ENCODE measurements at regions not wholly inside any gene's neighbourhood (a gene's known extent, or its start where the extent isn't known, plus 50 kb on each side); places are given as distances from the start of the nearest gene placed in this dataset.

GRCh38 chr1:178028841-178029481 lies 59.1 kb upstream of the SEC16B start:
- TF ChIP-seq CTCF (IDR thresholded peaks at IDR 0.05; ENCODE audit: insufficient read depth, low read length, poor library complexity, severe bottlenecking): no peak
- no peaks in the 10 kb centered on the region for H3K36me3 ChIP-seq (ENCODE audit: control insufficient read depth, insufficient read depth, low read length)
- no peak overlapping the region for H3K4me3 ChIP-seq (ENCODE audit: low read depth, low read length)
- H3K27me3 ChIP-seq (ENCODE audit: control insufficient read depth, insufficient read depth, low read length): no peaks in the 10 kb centered on the region
- DNase-seq (ENCODE audit: low read depth): no peak

- no peak for DNase-seq (ENCODE audit: low read depth)
- TF ChIP-seq CTCF (IDR thresholded peaks at IDR 0.05; ENCODE audit: insufficient read depth, low read length, poor library complexity, severe bottlenecking): no peak
- H3K27me3 ChIP-seq (ENCODE audit: control insufficient read depth, insufficient read depth, low read length): no peaks in the 10 kb centered on the region
- H3K36me3 ChIP-seq (ENCODE audit: control insufficient read depth, insufficient read depth, low read length): no peaks in the 10 kb centered on the region
- no peak overlapping the region for H3K4me3 ChIP-seq (ENCODE audit: low read depth, low read length)
Observed at GRCh38 chr1:178030467-178030866, 60.6 kb upstream of the SEC16B start.

DNA sequence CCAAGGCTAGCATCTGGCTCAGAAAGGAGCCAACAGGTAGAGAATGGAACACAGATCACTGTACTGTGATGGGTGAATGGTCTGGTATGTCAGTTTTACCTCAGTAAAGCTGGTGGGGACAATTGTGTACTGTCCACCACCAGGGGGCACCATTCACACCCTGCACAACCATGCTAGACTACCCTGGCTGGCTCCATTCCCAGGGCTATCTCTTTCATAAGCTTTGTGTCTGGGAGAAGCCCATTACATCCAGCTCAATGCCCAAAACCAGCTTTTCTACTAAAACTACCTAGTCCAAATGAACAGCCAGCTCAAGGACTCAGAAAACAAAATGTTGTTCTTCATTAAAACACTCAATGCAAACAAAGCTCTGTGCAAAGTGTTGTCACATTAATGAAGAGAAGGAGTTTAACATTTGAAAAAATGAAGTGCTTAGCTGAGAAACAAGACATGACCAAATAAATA lies 62.0 kb upstream of the RASAL2 start:
- H3K36me3 ChIP-seq (ENCODE audit: control insufficient read depth, insufficient read depth, low read length): no peaks in the 10 kb centered on the region
- no peak overlapping the region for H3K4me3 ChIP-seq (ENCODE audit: low read depth, low read length)
- TF ChIP-seq CTCF (IDR thresholded peaks at IDR 0.05; ENCODE audit: insufficient read depth, low read length, poor library complexity, severe bottlenecking): peak; percentile 86
- peak; percentile 62 for DNase-seq (ENCODE audit: low read depth)
- H3K27me3 ChIP-seq (ENCODE audit: control insufficient read depth, insufficient read depth, low read length): no peaks in the 10 kb centered on the region

- no peak overlapping the region for H3K4me3 ChIP-seq (ENCODE audit: low read depth, low read length)
- DNase-seq (ENCODE audit: low read depth): no peak
- no peaks in the 10 kb centered on the region for H3K36me3 ChIP-seq (ENCODE audit: control insufficient read depth, insufficient read depth, low read length)
- TF ChIP-seq CTCF (IDR thresholded peaks at IDR 0.05; ENCODE audit: insufficient read depth, low read length, poor library complexity, severe bottlenecking): no peak
- no peaks in the 10 kb centered on the region for H3K27me3 ChIP-seq (ENCODE audit: control insufficient read depth, insufficient read depth, low read length)
Observed at GRCh38 chr1:178033019-178033418, 60.9 kb upstream of the RASAL2 start.

DNA sequence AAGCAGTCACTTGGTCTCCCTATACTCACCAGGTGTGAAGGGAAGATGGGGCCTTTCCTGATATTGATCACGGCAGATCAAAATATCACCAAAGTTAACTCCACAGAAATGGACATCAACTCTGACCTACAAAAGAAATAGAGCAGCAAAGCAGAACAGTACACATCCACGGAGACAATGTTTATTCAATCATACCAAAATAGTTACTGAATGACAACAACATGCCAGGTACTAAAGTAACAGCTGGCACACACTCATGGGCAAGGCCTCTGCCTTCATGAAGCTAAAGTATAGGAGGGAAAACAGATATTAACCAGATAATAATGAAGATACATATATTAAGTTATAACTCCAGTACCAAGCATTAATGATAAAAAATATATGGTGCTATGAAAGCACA lies 59.2 kb upstream of the RASAL2 start:
- TF ChIP-seq CTCF (IDR thresholded peaks at IDR 0.05; ENCODE audit: insufficient read depth, low read length, poor library complexity, severe bottlenecking): no peak
- Histone ChIP-seq H3K4me3 (ENCODE audit: low read depth, low read length) (no peak overlapping the region), H3K36me3 (ENCODE audit: control insufficient read depth, insufficient read depth, low read length) (no peaks in the 10 kb centered on the region), H3K27me3 (ENCODE audit: control insufficient read depth, insufficient read depth, low read length) (no peaks in the 10 kb centered on the region)
- DNase-seq (ENCODE audit: low read depth): no peak

DNA sequence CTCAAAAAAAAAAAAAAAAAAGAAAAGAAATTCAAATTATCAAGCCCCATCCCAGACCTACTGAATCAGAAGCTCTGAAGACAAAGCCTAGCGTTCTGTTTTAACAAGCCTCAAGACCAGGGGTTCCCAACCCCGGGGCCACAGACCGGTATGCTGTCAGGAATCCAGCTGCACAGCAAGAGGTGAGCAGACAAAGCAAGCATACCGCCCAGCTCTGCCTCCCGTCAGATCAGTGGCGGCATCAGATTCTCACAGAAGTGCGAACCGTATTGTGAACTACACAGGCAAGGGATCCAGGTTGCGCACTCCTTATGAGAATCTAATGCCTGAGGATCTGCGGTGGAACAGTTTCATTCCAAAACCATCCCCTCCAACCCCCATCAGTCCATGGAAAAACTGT lies 57.8 kb upstream of the RASAL2 start:
- H3K4me3 ChIP-seq (ENCODE audit: low read depth, low read length): no peak overlapping the region
- no peaks in the 10 kb centered on the region for H3K27me3 ChIP-seq (ENCODE audit: control insufficient read depth, insufficient read depth, low read length)
- H3K36me3 ChIP-seq (ENCODE audit: control insufficient read depth, insufficient read depth, low read length): no peaks in the 10 kb centered on the region
- no peak for TF ChIP-seq CTCF (IDR thresholded peaks at IDR 0.05; ENCODE audit: insufficient read depth, low read length, poor library complexity, severe bottlenecking)
- DNase-seq (ENCODE audit: low read depth): no peak
